SK-N-SH (cell line): ENCODE measurements at regions not wholly inside any gene's neighbourhood (a gene's known extent, or its start where the extent isn't known, plus 50 kb on each side); places are given as distances from the start of the nearest gene placed in this dataset.

Experiments
- ELF1 ChIP-seq: IDR thresholded peaks from 2 replicates; pipeline ENCODE4 v1.4.0; 2012
- TF ChIP-seq, protein P1 (sequence below): IDR thresholded peaks from 2 replicates; pipeline ENCODE4 v1.4.0; 2012; ENCODE audit warnings: low read depth, borderline replicate concordance

DNA sequence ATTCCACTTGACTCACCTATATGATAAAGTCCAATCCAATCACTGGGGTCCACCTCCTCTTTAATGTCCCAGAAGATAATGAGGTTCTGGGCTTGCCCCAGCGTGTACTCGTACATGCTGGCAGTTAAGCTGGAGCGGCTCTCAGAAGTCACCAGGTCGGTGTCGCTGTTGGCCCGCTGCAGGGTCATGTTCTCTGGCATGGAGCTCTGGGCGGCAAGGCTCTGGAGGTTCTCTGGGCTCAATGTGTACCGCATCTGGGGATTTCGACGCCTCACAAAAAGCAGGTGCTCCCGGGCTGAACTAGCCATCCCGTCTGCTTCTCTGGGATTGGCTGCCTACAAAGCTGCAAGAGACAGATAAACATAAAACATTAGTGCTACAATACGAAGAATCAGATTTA lies 206.4 kb upstream of the CCDC150 start:
- TF ChIP-seq, protein P1, sequence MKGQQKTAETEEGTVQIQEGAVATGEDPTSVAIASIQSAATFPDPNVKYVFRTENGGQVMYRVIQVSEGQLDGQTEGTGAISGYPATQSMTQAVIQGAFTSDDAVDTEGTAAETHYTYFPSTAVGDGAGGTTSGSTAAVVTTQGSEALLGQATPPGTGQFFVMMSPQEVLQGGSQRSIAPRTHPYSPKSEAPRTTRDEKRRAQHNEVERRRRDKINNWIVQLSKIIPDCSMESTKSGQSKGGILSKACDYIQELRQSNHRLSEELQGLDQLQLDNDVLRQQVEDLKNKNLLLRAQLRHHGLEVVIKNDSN: no peak
- no peak for TF ChIP-seq ELF1
